H7 (cell line): ENCODE measurements at regions not wholly inside any gene's neighbourhood (a gene's known extent, or its start where the extent isn't known, plus 50 kb on each side); places are given as distances from the start of the nearest gene placed in this dataset.

Source experiments
- DNase-seq: peaks from one replicate; pipeline ENCODE4 v3.0.0; 2012
- H3K27me3 ChIP-seq: 2 replicates; pipeline ENCODE4 v1.6.0; 2011; ENCODE audit warnings: mild to moderate bottlenecking, low read length; ENCODE audit not compliant: control insufficient read depth, insufficient read depth
- H3K36me3 ChIP-seq: replicated peaks from 2 replicates; pipeline ENCODE4 v1.5.1; 2011; ENCODE audit warnings: low read length; ENCODE audit not compliant: control insufficient read depth, insufficient read depth
- H3K4me3 ChIP-seq: 2 replicates; pipeline ENCODE4 v1.5.1; 2011; ENCODE audit warnings: low read depth, mild to moderate bottlenecking, control low read depth, low read length, moderate library complexity; ENCODE audit not compliant: insufficient read depth

- Histone ChIP-seq H3K27me3 (no peaks in the 10 kb centered on the region), H3K4me3 (no peak overlapping the region), H3K36me3 (no peaks in the 10 kb centered on the region)
- no peak for DNase-seq
These were observed 516.1 kb downstream of the OMA1 start for GRCh38 chr1:58030456-58030855.

GRCh38 chr1:58017641-58018040 is 528.9 kb downstream of the OMA1 start:
- no peak for DNase-seq
- H3K27me3 ChIP-seq: no peaks in the 10 kb centered on the region
- H3K4me3 ChIP-seq: no peak overlapping the region
- no peaks in the 10 kb centered on the region for H3K36me3 ChIP-seq

DNA sequence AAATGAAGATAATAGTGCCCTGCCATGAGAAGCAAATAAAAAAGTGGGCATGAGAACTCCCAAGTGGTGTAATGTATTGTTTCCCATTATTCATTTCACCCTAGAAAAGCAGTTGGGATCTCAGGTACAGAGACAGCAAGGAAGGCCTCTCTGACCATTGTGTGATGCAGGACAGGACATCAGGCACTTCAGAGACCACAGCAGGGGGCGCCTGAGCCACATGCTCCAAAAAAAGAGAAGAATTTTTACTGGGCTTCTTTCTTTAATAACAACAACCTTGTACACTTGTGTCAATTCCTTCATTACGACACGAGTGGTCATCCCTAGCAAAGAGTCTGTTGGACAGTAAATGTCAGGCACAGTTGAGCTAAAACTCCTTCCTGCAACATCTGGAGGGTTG is 533.3 kb downstream of the OMA1 start:
- no peaks in the 10 kb centered on the region for H3K27me3 ChIP-seq
- no peak for DNase-seq
- H3K36me3 ChIP-seq: no peaks in the 10 kb centered on the region
- H3K4me3 ChIP-seq: no peak overlapping the region

- Histone ChIP-seq H3K36me3 (no peaks in the 10 kb centered on the region), H3K27me3 (no peaks in the 10 kb centered on the region), H3K4me3 (no peak overlapping the region)
- DNase-seq: no peak
These were observed 534.5 kb downstream of the OMA1 start for GRCh38 chr1:58011978-58012377.

- Histone ChIP-seq H3K36me3 (no peaks in the 10 kb centered on the region), H3K4me3 (no peak overlapping the region), H3K27me3 (no peaks in the 10 kb centered on the region)
- DNase-seq: peak; percentile 21
These were observed 540.0 kb downstream of the OMA1 start for GRCh38 chr1:58006421-58007046.

DNA sequence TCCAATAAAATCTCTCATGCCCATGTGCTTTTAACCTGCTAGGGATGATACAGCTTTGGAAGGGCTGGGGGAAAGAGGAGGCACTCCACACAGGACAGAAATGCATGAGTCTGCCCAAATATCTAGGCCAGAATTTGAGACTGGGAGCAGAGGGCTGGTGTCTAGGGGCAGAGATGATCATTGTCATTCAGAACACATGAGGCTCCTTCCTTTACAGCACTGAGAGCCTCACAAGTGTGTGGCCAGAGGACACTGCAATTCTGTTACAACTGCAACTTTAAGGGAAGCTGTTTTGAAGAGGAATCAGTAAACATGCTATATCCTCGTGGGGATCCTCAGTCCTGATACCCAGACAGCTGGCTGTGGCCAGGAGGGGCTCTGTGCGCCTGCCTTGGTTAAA is 541.3 kb downstream of the OMA1 start:
- no peaks in the 10 kb centered on the region for H3K36me3 ChIP-seq
- no peaks in the 10 kb centered on the region for H3K27me3 ChIP-seq
- no peak for DNase-seq
- no peak overlapping the region for H3K4me3 ChIP-seq

DNA sequence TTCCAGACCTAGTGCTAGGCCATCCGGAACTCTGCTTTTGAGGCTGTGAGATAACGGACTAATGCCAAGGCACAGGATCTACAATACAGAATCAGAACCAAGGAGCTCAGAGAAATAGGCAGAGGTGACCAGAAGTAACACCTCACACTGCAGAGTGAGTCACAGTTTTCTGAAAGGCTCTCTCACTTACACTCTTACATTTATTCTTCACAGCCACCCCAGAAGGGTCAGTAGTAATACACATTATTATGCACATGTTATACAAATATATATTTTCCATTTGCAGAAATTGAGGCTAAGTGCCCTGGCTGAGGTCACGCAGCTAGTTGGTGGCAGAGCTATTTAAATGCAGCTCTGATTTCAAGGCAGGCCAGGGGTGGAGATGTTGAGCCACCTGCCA is 542.5 kb downstream of the OMA1 start:
- no peak for DNase-seq
- Histone ChIP-seq H3K27me3 (no peaks in the 10 kb centered on the region), H3K36me3 (no peaks in the 10 kb centered on the region), H3K4me3 (no peak overlapping the region)

GRCh38 chr1:58003059-58003458 is 543.5 kb downstream of the OMA1 start:
- Histone ChIP-seq H3K4me3 (no peak overlapping the region), H3K27me3 (no peaks in the 10 kb centered on the region; the same call in 1 of the 2 replicates), H3K36me3 (no peaks in the 10 kb centered on the region)
- DNase-seq: no peak

- no peak for DNase-seq
- Histone ChIP-seq H3K27me3 (peaks cover 2% of the 10 kb centered on the region; the same call in 1 of the 2 replicates), H3K4me3 (no peak overlapping the region), H3K36me3 (no peaks in the 10 kb centered on the region)
These were observed 545.7 kb downstream of the OMA1 start for GRCh38 chr1:58000821-58001220.

DNA sequence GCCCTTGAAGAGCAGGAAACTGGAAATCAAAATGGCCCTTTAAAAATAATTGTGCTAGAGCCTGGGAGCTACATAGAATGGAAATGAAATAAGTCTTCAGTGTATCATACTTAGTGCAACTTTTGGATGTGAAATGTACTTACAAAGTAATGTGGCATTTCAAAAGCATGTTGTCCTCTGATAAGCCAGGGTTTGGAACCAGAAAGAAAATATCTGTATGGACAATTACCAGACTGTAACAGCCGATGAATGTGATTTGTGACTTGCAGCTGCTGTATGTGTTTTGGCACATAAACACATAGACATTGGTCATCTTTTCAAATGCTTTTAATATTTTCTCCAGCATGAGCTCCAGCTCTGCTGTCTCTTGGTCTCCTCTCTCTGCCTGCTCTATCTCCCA is 546.4 kb downstream of the OMA1 start:
- Histone ChIP-seq H3K4me3 (no peak overlapping the region), H3K36me3 (no peaks in the 10 kb centered on the region), H3K27me3 (peaks cover 2% of the 10 kb centered on the region; the same call in 1 of the 2 replicates)
- DNase-seq: no peak

GRCh38 chr1:57996400-57996799 is 550.1 kb downstream of the OMA1 start:
- no peak for DNase-seq
- peaks cover 6% of the 10 kb centered on the region; the same call in 1 of the 2 replicates for H3K27me3 ChIP-seq
- H3K36me3 ChIP-seq: no peaks in the 10 kb centered on the region
- H3K4me3 ChIP-seq: no peak overlapping the region

- no peak overlapping the region for H3K4me3 ChIP-seq
- H3K27me3 ChIP-seq: peaks cover 4% of the 10 kb centered on the region; the same call in 1 of the 2 replicates
- DNase-seq: no peak
- H3K36me3 ChIP-seq: no peaks in the 10 kb centered on the region
These were observed 555.2 kb downstream of the OMA1 start for GRCh38 chr1:57991289-57991688.

- Histone ChIP-seq H3K4me3 (no peak overlapping the region), H3K36me3 (no peaks in the 10 kb centered on the region), H3K27me3 (peaks cover 4% of the 10 kb centered on the region; the same call in 1 of the 2 replicates)
- no peak for DNase-seq
These were observed 556.6 kb downstream of the OMA1 start for GRCh38 chr1:57989877-57990276.

GRCh38 chr1:57987523-57987922 is 559.0 kb downstream of the OMA1 start:
- Histone ChIP-seq H3K36me3 (no peaks in the 10 kb centered on the region), H3K27me3 (no peaks in the 10 kb centered on the region), H3K4me3 (no peak overlapping the region)
- DNase-seq: peak; percentile 3

DNA sequence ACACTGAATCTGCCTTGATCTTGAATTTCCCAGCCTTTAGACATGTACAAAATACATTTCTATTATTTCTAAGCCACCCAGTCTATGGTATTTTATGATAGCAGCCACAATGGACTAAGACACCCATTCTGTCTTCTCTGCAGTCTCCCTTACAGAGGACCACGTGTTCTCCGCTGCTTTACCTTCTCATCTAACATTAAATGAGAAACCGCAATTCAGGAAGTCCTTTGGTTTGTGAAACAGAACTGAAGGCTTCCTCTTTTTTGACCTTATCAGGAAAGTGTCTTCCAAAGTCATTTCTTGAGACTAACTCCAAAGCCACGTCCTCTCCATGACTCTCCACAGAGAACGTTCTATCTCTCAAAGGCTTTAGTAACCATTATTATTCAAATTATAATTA is 560.1 kb downstream of the OMA1 start:
- Histone ChIP-seq H3K36me3 (no peaks in the 10 kb centered on the region), H3K27me3 (no peaks in the 10 kb centered on the region), H3K4me3 (no peak overlapping the region)
- DNase-seq: no peak

- Histone ChIP-seq H3K27me3 (no peaks in the 10 kb centered on the region), H3K4me3 (no peak overlapping the region)
- no peak for DNase-seq
These were observed 560.4 kb upstream of the DAB1 start for GRCh38 chr1:57984277-57984676.

More at GRCh38 chr1:57984277-57984676, 560.4 kb upstream of the DAB1 start:
- H3K36me3 ChIP-seq: no peaks in the 10 kb centered on the region
